H9 (cell line): ENCODE measurements at regions not wholly inside any gene's neighbourhood (a gene's known extent, or its start where the extent isn't known, plus 50 kb on each side); places are given as distances from the start of the nearest gene placed in this dataset.
A peak's percentile ranks its signal among the peaks of the same experiment; 100 is the strongest.
"Not testable (repeated sequence)": the region's sequence is repeated elsewhere in the genome, so short reads cannot be mapped to it uniquely, and the experiment has no call there.

Source experiments
- DNase-seq: peaks from one replicate; pipeline ENCODE4 v3.0.0-alpha.2; 2017
- H2AFZ ChIP-seq: one replicate; pipeline ENCODE4 v1.6.1; 2013; ENCODE audit warnings: mild to moderate bottlenecking, low read length, control low read depth, moderate library complexity
- H2AK5ac ChIP-seq: 2 replicates; pipeline ENCODE4 v1.6.1; 2013; ENCODE audit warnings: low read length, control low read depth, mixed read lengths; ENCODE audit not compliant: insufficient read length
- H2BK120ac ChIP-seq: one replicate; pipeline ENCODE4 v1.6.1; 2013; ENCODE audit warnings: low read depth, mild to moderate bottlenecking, low read length, control low read depth, inconsistent platforms; ENCODE audit not compliant: poor library complexity, severe bottlenecking
- H2BK12ac ChIP-seq: 2 replicates; pipeline ENCODE4 v1.6.1; 2013; ENCODE audit warnings: low read length, control low read depth, mixed read lengths, low read depth; ENCODE audit not compliant: insufficient read length
- H2BK15ac ChIP-seq: 2 replicates; pipeline ENCODE4 v1.6.1; 2013; ENCODE audit warnings: low read depth, low read length, control low read depth
- H2BK20ac ChIP-seq: one replicate; pipeline ENCODE4 v1.6.1; 2013; ENCODE audit warnings: low read depth, mild to moderate bottlenecking, low read length, control low read depth, inconsistent platforms; ENCODE audit not compliant: poor library complexity, severe bottlenecking
- H2BK5ac ChIP-seq: 2 replicates; pipeline ENCODE4 v1.6.1; 2013; ENCODE audit warnings: low read length, control low read depth, mixed read lengths; ENCODE audit not compliant: insufficient read length
- H3K14ac ChIP-seq: 2 replicates; pipeline ENCODE4 v1.6.1; 2013; ENCODE audit warnings: low read length, control low read depth; ENCODE audit not compliant: insufficient read depth
- H3K18ac ChIP-seq: 2 replicates; pipeline ENCODE4 v1.6.1; 2013; ENCODE audit warnings: low read depth, mild to moderate bottlenecking, mixed read lengths, low read length, control low read depth; ENCODE audit not compliant: insufficient read length
- H3K23ac ChIP-seq: 2 replicates; pipeline ENCODE4 v1.6.1; 2013; ENCODE audit warnings: low read length, control low read depth, mixed read lengths, low read depth; ENCODE audit not compliant: insufficient read length
- H3K23me2 ChIP-seq: 2 replicates; pipeline ENCODE4 v1.6.1; 2013; ENCODE audit warnings: low read depth, mild to moderate bottlenecking, mixed read lengths, low read length, control low read depth; ENCODE audit not compliant: insufficient read length, poor library complexity, severe bottlenecking
- H3K27ac ChIP-seq: 2 replicates; pipeline ENCODE4 v1.5.1; 2013; ENCODE audit warnings: low read length, control low read depth, mixed read lengths, low read depth; ENCODE audit not compliant: insufficient read length
- H3K27me3 ChIP-seq: 2 replicates; pipeline ENCODE4 v1.6.1; 2013; ENCODE audit warnings: low read length, control low read depth, inconsistent platforms; ENCODE audit not compliant: insufficient read depth
- H3K4ac ChIP-seq: 2 replicates; pipeline ENCODE4 v1.6.1; 2013; ENCODE audit warnings: low read depth, mild to moderate bottlenecking, control low read depth, inconsistent platforms, low read length, moderate library complexity
- H3K4me1 ChIP-seq: 2 replicates; pipeline ENCODE4 v1.6.1; 2013; ENCODE audit warnings: low read length, control low read depth, inconsistent platforms; ENCODE audit not compliant: insufficient read depth
- H3K4me2 ChIP-seq: 2 replicates; pipeline ENCODE4 v1.6.1; 2013; ENCODE audit warnings: low read length, control low read depth, mixed read lengths; ENCODE audit not compliant: insufficient read length, insufficient read depth
- H3K56ac ChIP-seq: 2 replicates; pipeline ENCODE4 v1.6.1; 2013; ENCODE audit warnings: low read depth, mild to moderate bottlenecking, mixed read lengths, low read length, control low read depth; ENCODE audit not compliant: insufficient read length
- H3K79me1 ChIP-seq: 2 replicates; pipeline ENCODE4 v1.6.1; 2013; ENCODE audit warnings: low read depth, mild to moderate bottlenecking, moderate library complexity, low read length, control low read depth, inconsistent platforms; ENCODE audit not compliant: insufficient read depth, poor library complexity, severe bottlenecking
- H3K79me2 ChIP-seq: 2 replicates; pipeline ENCODE4 v1.6.1; 2013; ENCODE audit warnings: low read length, control low read depth, inconsistent platforms; ENCODE audit not compliant: insufficient read depth
- H3K9ac ChIP-seq: 2 replicates; pipeline ENCODE4 v1.6.1; 2013; ENCODE audit warnings: low read length, control low read depth, mixed read lengths; ENCODE audit not compliant: insufficient read length; ENCODE audit errors: extremely low read depth
- H3K9me3 ChIP-seq: one replicate; pipeline ENCODE4 v1.6.1; 2013; ENCODE audit warnings: low read depth, low read length, inconsistent platforms; ENCODE audit not compliant: control insufficient read depth
- H3T11ph ChIP-seq: one replicate; pipeline ENCODE4 v1.6.1; 2013; ENCODE audit warnings: mild to moderate bottlenecking, low read length, control low read depth, inconsistent platforms
- H4K20me1 ChIP-seq: one replicate; pipeline ENCODE4 v1.6.1; 2013; ENCODE audit not compliant: control insufficient read depth, insufficient read length, insufficient read depth
- H4K5ac ChIP-seq: 2 replicates; pipeline ENCODE4 v1.6.1; 2013; ENCODE audit warnings: low read depth, mild to moderate bottlenecking, mixed read lengths, low read length, control low read depth; ENCODE audit not compliant: insufficient read length
- H4K8ac ChIP-seq: replicated peaks from 2 replicates; pipeline ENCODE4 v1.6.1; 2013; ENCODE audit warnings: low read length, control low read depth, mixed read lengths, low read depth; ENCODE audit not compliant: insufficient read length
- H4K91ac ChIP-seq: 2 replicates; pipeline ENCODE4 v1.6.1; 2013; ENCODE audit warnings: low read depth, mild to moderate bottlenecking, moderate library complexity, mixed read lengths, low read length, control low read depth; ENCODE audit not compliant: insufficient read length
- H3K27ac Mint-ChIP-seq, 3 experiments: 2 replicates in 2 of 3; 3 replicates in 1 of 3; pipeline ENCODE4 v1.8.0; 2020 to 2021; ENCODE audit warnings: mixed read lengths in 3 of 3, mild to moderate bottlenecking in 1 of 3, moderate library complexity in 1 of 3
- H3K27me3 Mint-ChIP-seq: 2 replicates; pipeline ENCODE4 v1.8.0; 2021; ENCODE audit warnings: low read depth, mild to moderate bottlenecking, moderate library complexity, mixed read lengths
- H3K36me3 Mint-ChIP-seq, 3 experiments: 2 replicates in 2 of 3; 3 replicates in 1 of 3; pipeline ENCODE4 v1.8.0; 2020 to 2021; ENCODE audit warnings: low read depth in 3 of 3, mixed read lengths in 3 of 3; ENCODE audit not compliant: insufficient read depth in 1 of 3
- H3K4me1 Mint-ChIP-seq, 2 experiments: 2 replicates each; pipeline ENCODE4 v1.8.0; 2020; ENCODE audit warnings: mixed read lengths in 2 of 2
- H3K4me3 Mint-ChIP-seq, 2 experiments: 2 replicates in 1 of 2; 3 replicates in 1 of 2; pipeline ENCODE4 v1.8.0; 2020 to 2021; ENCODE audit warnings: mild to moderate bottlenecking in 2 of 2, mixed read lengths in 2 of 2, moderate library complexity in 1 of 2
- H3K9me3 Mint-ChIP-seq, 2 experiments: 2 replicates in 1 of 2; 3 replicates in 1 of 2; pipeline ENCODE4 v1.8.0; 2020; ENCODE audit warnings: mild to moderate bottlenecking in 2 of 2, mixed read lengths in 2 of 2, moderate library complexity in 1 of 2
- WGBS: extraction: QIAGEN DNeasy Blood & Tissue Kit; methylation state at CpG from one replicate; pipeline ENCODE4 v1.1.7; 2013; ENCODE audit warnings: missing lambda C conversion rate, low lambda C conversion rate, mixed read lengths; ENCODE audit not compliant: insufficient read length; ENCODE audit errors: extremely low coverage; 5-methylcytosine and 5-hydroxymethylcytosine counted together
- TF ChIP-seq, protein P1 (sequence below): fragments of 200-600 bp; sonication (generic); conservative IDR thresholded peaks from 3 replicates; pipeline ENCODE4 v1.8.0; 2021; ENCODE audit warnings: antibody characterized with exemption, mild to moderate bottlenecking

DNA sequence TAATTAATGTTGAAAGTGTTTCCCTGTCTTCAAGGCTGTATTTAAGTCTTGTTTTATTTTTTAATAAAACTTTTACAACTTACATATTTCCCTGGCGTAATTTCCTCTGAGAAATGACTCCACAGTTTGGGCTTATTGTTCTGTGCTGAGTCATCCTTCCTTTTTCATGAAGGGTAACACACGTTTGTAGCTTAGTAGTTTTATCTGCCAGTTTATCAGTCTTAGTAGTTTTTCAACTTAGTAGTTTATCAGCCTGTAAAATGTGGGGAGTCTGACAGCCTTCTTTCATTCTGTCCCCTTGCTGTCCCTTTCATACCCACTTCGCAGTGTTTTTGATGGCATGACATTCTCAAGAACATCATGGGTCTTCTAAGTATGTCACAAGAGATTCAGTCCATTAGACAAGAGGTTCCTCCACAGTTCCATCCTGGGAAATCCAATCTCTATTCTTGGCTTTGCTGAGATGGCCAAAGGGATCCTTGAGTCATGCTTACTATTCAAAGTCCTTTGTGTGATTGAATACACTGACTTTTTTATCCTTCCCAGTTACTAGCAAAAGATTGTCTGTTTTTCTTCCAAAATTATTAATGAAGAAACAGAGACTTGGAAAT is 60.0 kb upstream of the SGPP2 start:
- H3K36me3 Mint-ChIP-seq = peaks cover 0 to 8% (median 0%) of the 10 kb centered on the region in 3 experiments; a peak in 4 of 7 replicates
- peaks cover 7% of the 10 kb centered on the region; the same call in 1 of the 2 replicates for H3K4me1 ChIP-seq
- no peak overlapping the region for H2BK20ac ChIP-seq
- no peak overlapping the region for H2AFZ ChIP-seq
- H3K27ac ChIP-seq = no peak overlapping the region
- no peak overlapping the region for H3K27ac Mint-ChIP-seq
- H3K18ac ChIP-seq = no peak overlapping the region
- TF ChIP-seq, protein P1, sequence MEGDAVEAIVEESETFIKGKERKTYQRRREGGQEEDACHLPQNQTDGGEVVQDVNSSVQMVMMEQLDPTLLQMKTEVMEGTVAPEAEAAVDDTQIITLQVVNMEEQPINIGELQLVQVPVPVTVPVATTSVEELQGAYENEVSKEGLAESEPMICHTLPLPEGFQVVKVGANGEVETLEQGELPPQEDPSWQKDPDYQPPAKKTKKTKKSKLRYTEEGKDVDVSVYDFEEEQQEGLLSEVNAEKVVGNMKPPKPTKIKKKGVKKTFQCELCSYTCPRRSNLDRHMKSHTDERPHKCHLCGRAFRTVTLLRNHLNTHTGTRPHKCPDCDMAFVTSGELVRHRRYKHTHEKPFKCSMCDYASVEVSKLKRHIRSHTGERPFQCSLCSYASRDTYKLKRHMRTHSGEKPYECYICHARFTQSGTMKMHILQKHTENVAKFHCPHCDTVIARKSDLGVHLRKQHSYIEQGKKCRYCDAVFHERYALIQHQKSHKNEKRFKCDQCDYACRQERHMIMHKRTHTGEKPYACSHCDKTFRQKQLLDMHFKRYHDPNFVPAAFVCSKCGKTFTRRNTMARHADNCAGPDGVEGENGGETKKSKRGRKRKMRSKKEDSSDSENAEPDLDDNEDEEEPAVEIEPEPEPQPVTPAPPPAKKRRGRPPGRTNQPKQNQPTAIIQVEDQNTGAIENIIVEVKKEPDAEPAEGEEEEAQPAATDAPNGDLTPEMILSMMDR = no peak
- H3K9me3 Mint-ChIP-seq = peaks cover 0 to 7% of the 10 kb centered on the region in 2 experiments; a peak in 2 of 5 replicates
- no peaks in the 10 kb centered on the region for H3K79me2 ChIP-seq
- H3K14ac ChIP-seq = no peak overlapping the region
- H2BK15ac ChIP-seq = no peak overlapping the region
- H3K4me3 Mint-ChIP-seq = no peak overlapping the region
- H3K4me1 Mint-ChIP-seq = peaks cover 12 to 13% of the 10 kb centered on the region in 2 experiments
- no peak overlapping the region for H3K4me2 ChIP-seq
- no peak overlapping the region for H2BK5ac ChIP-seq
- H2AK5ac ChIP-seq = no peak overlapping the region
- peaks cover 27% of the 10 kb centered on the region for H3K27me3 Mint-ChIP-seq
- H3K27me3 ChIP-seq = no peaks in the 10 kb centered on the region
- H3K9me3 ChIP-seq = no peaks in the 10 kb centered on the region
- no peak overlapping the region for H4K91ac ChIP-seq
- no peaks in the 10 kb centered on the region for H4K20me1 ChIP-seq
- no peaks in the 10 kb centered on the region for H3K23me2 ChIP-seq
- no peak overlapping the region for H4K8ac ChIP-seq
- H3K56ac ChIP-seq = no peak overlapping the region
- no peak for DNase-seq
- no peaks in the 10 kb centered on the region for H3K79me1 ChIP-seq
- H2BK12ac ChIP-seq = no peak overlapping the region
- no peak overlapping the region for H4K5ac ChIP-seq
- no peak overlapping the region for H3K23ac ChIP-seq
- no CpG with 5 or more reads among the region's 3 CpGs for WGBS
- H2BK120ac ChIP-seq = no peak overlapping the region
- H3K9ac ChIP-seq = no peak overlapping the region
- no peak overlapping the region for H3T11ph ChIP-seq
- H3K4ac ChIP-seq = no peak overlapping the region

DNA sequence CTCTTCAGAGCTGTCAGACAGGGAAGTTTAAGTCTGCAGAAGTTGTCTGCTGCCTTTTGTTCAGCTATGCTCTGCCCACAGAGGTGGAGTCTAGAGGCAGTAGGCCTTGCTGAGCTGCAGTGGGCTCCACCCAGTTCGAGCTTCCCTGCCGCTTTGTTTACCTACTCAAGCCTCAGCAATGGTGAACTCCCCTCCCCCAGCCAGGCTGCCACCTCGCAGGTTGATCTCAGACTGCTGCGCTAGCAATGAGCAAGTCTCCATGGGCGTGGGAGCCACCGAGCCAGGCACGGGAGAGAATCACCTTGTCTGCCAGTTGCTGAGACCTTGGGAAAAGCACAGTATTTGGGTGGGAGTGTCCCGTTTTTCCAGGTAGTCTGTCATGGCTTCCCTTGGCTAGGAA is 56.1 kb upstream of the SGPP2 start:
- Histone ChIP-seq H3K4me2 (peak overlapping the region; percentile 32), H3K18ac (peak overlapping the region; percentile 65)
- H3K23ac ChIP-seq, H4K8ac ChIP-seq, H2AK5ac ChIP-seq, H4K20me1 ChIP-seq, H2BK15ac ChIP-seq, H3K14ac ChIP-seq, H4K91ac ChIP-seq, H3K27ac ChIP-seq, H3K79me1 ChIP-seq, H2BK120ac ChIP-seq, H2BK20ac ChIP-seq, H2BK12ac ChIP-seq, H2BK5ac ChIP-seq, H3K9ac ChIP-seq, H3K56ac ChIP-seq, H4K5ac ChIP-seq, H3K27ac Mint-ChIP-seq, H3K4me1 ChIP-seq, H3K79me2 ChIP-seq, H3K27me3 ChIP-seq, H3K9me3 ChIP-seq, H2AFZ ChIP-seq, H3K4ac ChIP-seq, H3K23me2 ChIP-seq, H3T11ph ChIP-seq: not testable (repeated sequence)
- Mint-ChIP-seq H3K27me3 (peaks cover 50% of the 10 kb centered on the region), H3K9me3 (peaks cover 4 to 14% of the 10 kb centered on the region in 2 experiments; a peak in 3 of 5 replicates), H3K4me1 (peaks cover 12 to 13% of the 10 kb centered on the region in 2 experiments), H3K36me3 (peaks cover 0 to 18% (median 0%) of the 10 kb centered on the region in 3 experiments; a peak in 3 of 7 replicates), H3K4me3 (peak overlapping the region in 1 of 2 experiments; percentile 53; a peak in 2 of 5 replicates)
- peak; percentile 64 for DNase-seq
- no CpG with 5 or more reads among the region's 8 CpGs for whole genome bisulfite sequencing
